HT1080 (cell line): ENCODE measurements at regions not wholly inside any gene's neighbourhood (a gene's known extent, or its start where the extent isn't known, plus 50 kb on each side); places are given as distances from the start of the nearest gene placed in this dataset.
A peak's percentile ranks its signal among the peaks of the same experiment; 100 is the strongest.

Source experiments
- DNase-seq: peaks from one replicate; pipeline ENCODE4 v3.0.0-alpha.2; 2015; ENCODE audit warnings: low read depth

GRCh38 chr3:187899246-187899645 is 154.0 kb upstream of the BCL6 start:
- no peak for DNase-seq

GRCh38 chr3:187900993-187901755 is 155.9 kb upstream of the BCL6 start:
- no peak for DNase-seq

- peak; percentile 53 for DNase-seq
These were observed 156.8 kb upstream of the BCL6 start for GRCh38 chr3:187902041-187902471.

GRCh38 chr3:187902936-187903335 is 157.7 kb upstream of the BCL6 start:
- DNase-seq: peak; percentile 68

GRCh38 chr3:187903697-187904096 is 158.4 kb upstream of the BCL6 start:
- no peak for DNase-seq

GRCh38 chr3:187906416-187906815 is 161.1 kb upstream of the BCL6 start:
- no peak for DNase-seq

- DNase-seq: no peak
These were observed 161.7 kb upstream of the BCL6 start for GRCh38 chr3:187906920-187907319.

GRCh38 chr3:187909866-187910265 is 164.6 kb upstream of the BCL6 start:
- DNase-seq: no peak

GRCh38 chr3:187912007-187912406 is 166.7 kb upstream of the BCL6 start:
- DNase-seq: no peak

GRCh38 chr3:187913617-187914033 is 168.4 kb upstream of the BCL6 start:
- peak; percentile 49 for DNase-seq

GRCh38 chr3:187914231-187914630 is 169.0 kb upstream of the BCL6 start:
- DNase-seq: no peak

GRCh38 chr3:187916072-187916471 is 170.8 kb upstream of the BCL6 start:
- DNase-seq: no peak

GRCh38 chr3:187918081-187918644 is 172.9 kb upstream of the BCL6 start:
- no peak for DNase-seq

- peak; percentile 33 for DNase-seq
These were observed 173.8 kb upstream of the BCL6 start for GRCh38 chr3:187919048-187919447.

- DNase-seq: no peak
These were observed 174.3 kb upstream of the BCL6 start for GRCh38 chr3:187919544-187919943.

GRCh38 chr3:187920030-187920429 is 174.8 kb upstream of the BCL6 start:
- no peak for DNase-seq

GRCh38 chr3:187920913-187921312 is 175.6 kb upstream of the BCL6 start:
- no peak for DNase-seq

GRCh38 chr3:187921391-187922074 is 176.3 kb upstream of the BCL6 start:
- DNase-seq: no peak

GRCh38 chr3:187922704-187923416 is 177.6 kb upstream of the BCL6 start:
- DNase-seq: peak; percentile 42

- DNase-seq: no peak
These were observed 179.4 kb upstream of the BCL6 start for GRCh38 chr3:187924651-187925050.

- no peak for DNase-seq
These were observed 180.1 kb upstream of the BCL6 start for GRCh38 chr3:187925326-187925725.

GRCh38 chr3:187926620-187927019 is 181.4 kb upstream of the BCL6 start:
- no peak for DNase-seq
